ENCODE measurements at regions not wholly inside any gene's neighbourhood (a gene's known extent, or its start where the extent isn't known, plus 50 kb on each side); places are given as distances from the start of the nearest gene placed in this dataset.

- intact Hi-C loops (cut with DNase I; ENCODE audit: low total_unique reads) = no loop called here
- 95 to 98% methylated on average over 2 of the region's 2 CpGs for WGBS, 2 donors
- Histone ChIP-seq H3K4me1 (no peaks in the 10 kb centered on the region), H3K4me3 (no peak overlapping the region), H3K9me3 (no peaks in the 10 kb centered on the region), H3K36me3 (ENCODE audit: low read depth, missing control alignments) (no peaks in the 10 kb centered on the region), H3K27me3 (no peaks in the 10 kb centered on the region), H3K27ac (no peak overlapping the region)
- TF ChIP-seq POLR2A (IDR thresholded peaks at IDR 0.05) (no peak), CTCF (IDR thresholded peaks at IDR 0.05) (no peak)
- no peak for DNase-seq
These were observed 250.0 kb downstream of the KCNC2 start for GRCh38 chr12:74959657-74960056.

GRCh38 chr12:74963304-74963703 lies 246.3 kb downstream of the KCNC2 start:
- WGBS, 2 donors = 86 to 97% methylated on average over 1 of the region's 1 CpG
- H3K27me3 ChIP-seq = no peaks in the 10 kb centered on the region
- TF ChIP-seq POLR2A (IDR thresholded peaks at IDR 0.05) (no peak), CTCF (IDR thresholded peaks at IDR 0.05) (no peak)

GRCh38 chr12:74963867-74964331 lies 245.7 kb downstream of the KCNC2 start:
- no peak for DNase-seq
- intact Hi-C loops (cut with DNase I; ENCODE audit: low total_unique reads) = no loop called here
- no peak overlapping the region for H3K4me3 ChIP-seq
- no peaks in the 10 kb centered on the region for H3K36me3 ChIP-seq (ENCODE audit: low read depth, missing control alignments)
- no peaks in the 10 kb centered on the region for H3K9me3 ChIP-seq
- no peaks in the 10 kb centered on the region for H3K4me1 ChIP-seq
- H3K27me3 ChIP-seq = no peaks in the 10 kb centered on the region
- WGBS, 2 donors = 83 to 91% methylated on average over 5 of the region's 5 CpGs
- no peak for TF ChIP-seq POLR2A (IDR thresholded peaks at IDR 0.05)
- no peak for TF ChIP-seq CTCF (IDR thresholded peaks at IDR 0.05)
- H3K27ac ChIP-seq = no peak overlapping the region

More at GRCh38 chr12:74963304-74963703, 246.3 kb downstream of the KCNC2 start:
- intact Hi-C loops (cut with DNase I; ENCODE audit: low total_unique reads) = no loop called here
- no peaks in the 10 kb centered on the region for H3K4me1 ChIP-seq
- no peak overlapping the region for H3K27ac ChIP-seq
- H3K9me3 ChIP-seq = no peaks in the 10 kb centered on the region
- no peak overlapping the region for H3K4me3 ChIP-seq
- no peak for DNase-seq
- no peaks in the 10 kb centered on the region for H3K36me3 ChIP-seq (ENCODE audit: low read depth, missing control alignments)

GRCh38 chr12:74964390-74964789 lies 245.2 kb downstream of the KCNC2 start:
- TF ChIP-seq POLR2A (IDR thresholded peaks at IDR 0.05) (no peak), CTCF (IDR thresholded peaks at IDR 0.05) (no peak)
- Histone ChIP-seq H3K4me3 (no peak overlapping the region), H3K4me1 (no peaks in the 10 kb centered on the region), H3K9me3 (no peaks in the 10 kb centered on the region), H3K27me3 (no peaks in the 10 kb centered on the region), H3K36me3 (ENCODE audit: low read depth, missing control alignments) (no peaks in the 10 kb centered on the region), H3K27ac (no peak overlapping the region)
- 50 to 61% methylated on average over 2 of the region's 2 CpGs for WGBS, 2 donors
- DNase-seq = no peak
- intact Hi-C loops (cut with DNase I; ENCODE audit: low total_unique reads) = no loop called here

GRCh38 chr12:74971201-74971600 lies 238.4 kb downstream of the KCNC2 start:
- 58 to 76% methylated on average over 1 of the region's 1 CpG for WGBS, 2 donors
- Histone ChIP-seq H3K36me3 (ENCODE audit: low read depth, missing control alignments) (no peaks in the 10 kb centered on the region), H3K27me3 (no peaks in the 10 kb centered on the region), H3K4me3 (no peak overlapping the region), H3K9me3 (no peaks in the 10 kb centered on the region), H3K4me1 (no peaks in the 10 kb centered on the region), H3K27ac (no peak overlapping the region)
- DNase-seq = no peak
- intact Hi-C loops (cut with DNase I; ENCODE audit: low total_unique reads) = no loop called here
- TF ChIP-seq POLR2A (IDR thresholded peaks at IDR 0.05) = no peak
- TF ChIP-seq CTCF (IDR thresholded peaks at IDR 0.05) = no peak

All from testis (tissue), 2 donors.